ENCODE measurements at regions not wholly inside any gene's neighbourhood (a gene's known extent, or its start where the extent isn't known, plus 50 kb on each side); places are given as distances from the start of the nearest gene placed in this dataset.
"Not testable (repeated sequence)": the region's sequence is repeated elsewhere in the genome, so short reads cannot be mapped to it uniquely, and the experiment has no call there.

DNA sequence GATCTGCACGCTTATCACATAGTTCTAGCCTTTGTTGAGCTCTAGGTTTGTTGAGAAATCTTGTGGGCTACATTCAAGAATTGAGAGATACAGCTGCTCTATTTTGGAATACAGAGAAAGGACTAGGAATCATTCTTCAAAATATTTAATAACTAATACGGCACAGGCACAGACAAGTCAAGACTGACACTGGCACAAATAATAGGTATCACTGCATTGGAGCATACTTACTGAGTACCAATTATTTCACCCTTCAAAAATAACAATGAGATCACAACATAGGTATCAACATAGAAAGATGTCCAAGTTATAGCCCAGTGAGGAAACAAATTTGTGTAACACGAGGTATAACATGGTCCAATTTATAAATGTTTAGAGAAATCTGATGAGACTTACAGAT is 133.7 kb upstream of the TSC22D2 start:
- Histone ChIP-seq H3K27me3 (no peaks in the 10 kb centered on the region), H3K4me1 (peaks cover 4 to 7% (median 5%) of the 10 kb centered on the region in 3 donors), H3K4me3 (no peak overlapping the region), H3K9me3 (no peaks in the 10 kb centered on the region), H3K36me3 (no peaks in the 10 kb centered on the region), H3K27ac (no peak overlapping the region)
- intact Hi-C loops (cut with DNase I): no loop called here
- DNase-seq (no peak), FAIRE-seq (no peak), ATAC-seq (no peak)
- TF ChIP-seq, protein P1, sequence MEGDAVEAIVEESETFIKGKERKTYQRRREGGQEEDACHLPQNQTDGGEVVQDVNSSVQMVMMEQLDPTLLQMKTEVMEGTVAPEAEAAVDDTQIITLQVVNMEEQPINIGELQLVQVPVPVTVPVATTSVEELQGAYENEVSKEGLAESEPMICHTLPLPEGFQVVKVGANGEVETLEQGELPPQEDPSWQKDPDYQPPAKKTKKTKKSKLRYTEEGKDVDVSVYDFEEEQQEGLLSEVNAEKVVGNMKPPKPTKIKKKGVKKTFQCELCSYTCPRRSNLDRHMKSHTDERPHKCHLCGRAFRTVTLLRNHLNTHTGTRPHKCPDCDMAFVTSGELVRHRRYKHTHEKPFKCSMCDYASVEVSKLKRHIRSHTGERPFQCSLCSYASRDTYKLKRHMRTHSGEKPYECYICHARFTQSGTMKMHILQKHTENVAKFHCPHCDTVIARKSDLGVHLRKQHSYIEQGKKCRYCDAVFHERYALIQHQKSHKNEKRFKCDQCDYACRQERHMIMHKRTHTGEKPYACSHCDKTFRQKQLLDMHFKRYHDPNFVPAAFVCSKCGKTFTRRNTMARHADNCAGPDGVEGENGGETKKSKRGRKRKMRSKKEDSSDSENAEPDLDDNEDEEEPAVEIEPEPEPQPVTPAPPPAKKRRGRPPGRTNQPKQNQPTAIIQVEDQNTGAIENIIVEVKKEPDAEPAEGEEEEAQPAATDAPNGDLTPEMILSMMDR (IDR thresholded peaks at IDR 0.05): no peak
- WGBS, 2 donors: 90 to 92% methylated on average over 3 of the region's 3 CpGs

DNA sequence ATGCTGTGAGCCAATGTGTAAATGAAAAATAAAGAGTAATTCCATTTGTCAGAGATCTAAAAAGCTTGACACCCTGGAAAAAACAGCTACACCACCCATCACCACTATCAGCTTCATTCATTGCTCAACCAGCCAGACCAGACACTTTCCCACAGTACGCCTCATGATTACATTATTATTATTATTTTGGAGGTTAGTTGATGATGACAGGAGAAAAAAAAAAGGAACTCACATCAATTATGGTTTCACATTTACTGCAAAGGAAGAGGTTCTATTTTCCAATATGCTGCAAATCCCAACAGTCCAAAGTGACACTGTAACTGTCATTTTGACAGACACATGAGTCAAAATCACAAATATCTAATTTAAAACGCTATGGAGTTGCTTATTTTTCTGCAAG is 134.7 kb upstream of the TSC22D2 start:
- no peak for FAIRE-seq
- H3K4me1 ChIP-seq: peaks cover 2 to 4% (median 2%) of the 10 kb centered on the region in 3 donors
- TF ChIP-seq, protein P1 (IDR thresholded peaks at IDR 0.05): no peak

GRCh38 chr3:150271591-150271960 is 136.5 kb upstream of the TSC22D2 start:
- no peak overlapping the region for H3K27ac ChIP-seq
- intact Hi-C loops (cut with DNase I): no loop called here

More for the DNA sequence above, 134.7 kb upstream of the TSC22D2 start:
- no peak overlapping the region for H3K27ac ChIP-seq
- ATAC-seq: peak in 1 of 4 donors; percentile 29
- intact Hi-C loops (cut with DNase I): no loop called here
- H3K27me3 ChIP-seq: no peaks in the 10 kb centered on the region
- no peaks in the 10 kb centered on the region for H3K36me3 ChIP-seq
- H3K4me3 ChIP-seq: no peak overlapping the region
- WGBS, 2 donors: 74 to 76% methylated on average over 2 of the region's 2 CpGs
- no peaks in the 10 kb centered on the region for H3K9me3 ChIP-seq
- DNase-seq: no peak

GRCh38 chr3:150270883-150271590 is 137.1 kb upstream of the TSC22D2 start:
- Histone ChIP-seq H3K36me3 (no peaks in the 10 kb centered on the region), H3K27ac (no peak overlapping the region), H3K9me3 (no peaks in the 10 kb centered on the region), H3K4me1 (peaks cover 0 to 9% (median 0%) of the 10 kb centered on the region in 3 donors), H3K27me3 (no peaks in the 10 kb centered on the region), H3K4me3 (no peak overlapping the region)
- ATAC-seq (no peak), DNase-seq (no peak), FAIRE-seq (no peak)
- intact Hi-C loops (cut with DNase I): no loop called here
- TF ChIP-seq, protein P1 (IDR thresholded peaks at IDR 0.05): no peak
- 91 to 96% methylated on average over 4 of the region's 4 CpGs for WGBS, 2 donors

More at GRCh38 chr3:150271591-150271960, 136.5 kb upstream of the TSC22D2 start:
- Histone ChIP-seq H3K27me3 (no peaks in the 10 kb centered on the region), H3K36me3 (no peaks in the 10 kb centered on the region), H3K4me3 (no peak overlapping the region), H3K9me3 (no peaks in the 10 kb centered on the region), H3K4me1 (peaks cover 0 to 9% (median 0%) of the 10 kb centered on the region in 3 donors)
- ATAC-seq: no peak
- TF ChIP-seq, protein P1 (IDR thresholded peaks at IDR 0.05): no peak
- no peak for DNase-seq
- no peak for FAIRE-seq

DNA sequence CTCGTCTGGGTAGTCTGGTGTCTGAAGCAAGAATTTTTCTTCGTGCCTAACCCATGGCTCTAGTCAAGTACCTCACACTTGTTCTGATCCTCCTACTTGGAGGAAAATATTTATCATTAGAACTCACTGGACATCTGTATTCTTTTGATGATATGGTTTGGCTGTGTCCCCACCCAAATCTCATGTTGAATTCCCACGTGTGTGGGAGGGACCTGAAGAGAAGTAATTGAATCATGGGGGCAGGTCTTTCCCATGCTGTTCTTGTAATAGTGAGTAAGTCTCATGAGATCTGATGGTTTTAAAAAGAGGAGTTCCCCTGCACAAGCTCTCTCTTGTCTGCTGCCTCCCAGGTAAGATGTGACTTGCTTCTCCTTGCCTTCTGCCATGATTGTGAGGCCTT is 137.7 kb upstream of the TSC22D2 start:
- H3K4me1 ChIP-seq; H3K27ac ChIP-seq; FAIRE-seq; intact Hi-C loops (cut with DNase I); H3K9me3 ChIP-seq; ATAC-seq; DNase-seq; H3K27me3 ChIP-seq; H3K4me3 ChIP-seq; H3K36me3 ChIP-seq: not testable (repeated sequence)
- 81 to 91% methylated on average over 3 of the region's 3 CpGs for WGBS, 2 donors
